B cell (primary cell): ENCODE measurements at regions not wholly inside any gene's neighbourhood (a gene's known extent, or its start where the extent isn't known, plus 50 kb on each side); places are given as distances from the start of the nearest gene placed in this dataset.
"Not testable (repeated sequence)": the region's sequence is repeated elsewhere in the genome, so short reads cannot be mapped to it uniquely, and the experiment has no call there.

Experiments used
- ATAC-seq: fragments of 200-7000 bp; cut with Tn5 transposase; one replicate; pipeline ENCODE4 v1.10.0; 2021; ENCODE audit warnings: low read depth, mild to moderate bottlenecking, moderate number of reproducible peaks, moderate library complexity
- CTCF ChIA-PET: fragments of 350-600 bp; sonication (Branson Sonifier 250); formaldehyde crosslinking; loops from one replicate; lab custom pipeline; 2021; ENCODE audit warnings: antibody characterized with exemption, inconsistent platforms; lab: Charles Lee
- POLR2A ChIA-PET: fragments of 350-600 bp; sonication (Branson Sonifier 250); formaldehyde crosslinking; loops from one replicate; lab custom pipeline; 2021; ENCODE audit warnings: antibody characterized with exemption; lab: Charles Lee
- DNase-seq: peaks from one replicate; pipeline ENCODE4 v3.0.0; 2013
- H2AFZ ChIP-seq: 2 replicates; pipeline ENCODE4 v1.6.1; 2012; ENCODE audit warnings: mild to moderate bottlenecking, low read depth, low read length; ENCODE audit not compliant: insufficient read depth, poor library complexity, severe bottlenecking
- H3K27ac ChIP-seq, 2 donors: 1 replicate in 1 of 2; 2 replicates in 1 of 2; pipeline ENCODE4 v1.5.1; 2012 to 2013; ENCODE audit warnings: low read length in 2 of 2, mild to moderate bottlenecking in 2 of 2, moderate library complexity in 1 of 2
- H3K27me3 ChIP-seq, 4 experiments: fragments of 200-600 bp in 1 of 4; sonication (generic) in 1 of 4; replicated peaks in 1 of 4; 1 replicate in 2 of 4; 2 replicates in 2 of 4; pipeline versions ENCODE4 v1.6.1 to v1.7.0; 2013 to 2016; ENCODE audit warnings: low read length in 3 of 4, mild to moderate bottlenecking in 2 of 4, mixed read lengths in 1 of 4, moderate library complexity in 1 of 4; ENCODE audit not compliant: insufficient read depth in 4 of 4, control insufficient read depth in 3 of 4; ENCODE audit errors: control extremely low read depth in 1 of 4
- H3K36me3 ChIP-seq, 2 experiments: replicated peaks in 1 of 2; 1 replicate in 1 of 2; 2 replicates in 1 of 2; pipeline versions ENCODE4 v1.6.1 to v1.7.1; 2013; ENCODE audit warnings: low read length in 1 of 2; ENCODE audit not compliant: insufficient read depth in 2 of 2, control insufficient read depth in 1 of 2; ENCODE audit errors: control extremely low read depth in 1 of 2, extremely low read depth in 1 of 2
- H3K4me1 ChIP-seq, 2 donors: fragments of 200-600 bp in 1 of 2; sonication (generic) in 1 of 2; 1 replicate in 1 of 2; 2 replicates in 1 of 2; pipeline versions ENCODE4 v1.5.1 to v1.6.1; 2013 to 2017; ENCODE audit warnings: low read length in 2 of 2; ENCODE audit not compliant: control insufficient read depth in 2 of 2, insufficient read depth in 2 of 2
- H3K4me2 ChIP-seq: replicated peaks from 2 replicates; pipeline ENCODE3; 2012; ENCODE audit warnings: mild to moderate bottlenecking, low read depth, low read length; ENCODE audit not compliant: poor library complexity, severe bottlenecking
- H3K4me3 ChIP-seq, 5 experiments: fragments of 200-600 bp in 1 of 5; sonication (generic) in 1 of 5; 1 replicate in 3 of 5; 2 replicates in 2 of 5; pipeline versions ENCODE4 v1.5.1 to v1.7.0; 2011 to 2016; ENCODE audit warnings: low read length in 4 of 5, mild to moderate bottlenecking in 4 of 5, low read depth in 2 of 5, control low read depth in 1 of 5, moderate library complexity in 1 of 5; ENCODE audit not compliant: insufficient read depth in 1 of 5; ENCODE audit errors: control extremely low read depth in 1 of 5, extremely low read depth in 1 of 5
- H3K79me2 ChIP-seq: fragments of 200-600 bp; sonication (generic); one replicate; pipeline ENCODE4 v1.6.0; 2016; ENCODE audit warnings: low read length; ENCODE audit not compliant: control insufficient read depth, insufficient read depth
- H3K9ac ChIP-seq: fragments of 200-600 bp; sonication (generic); 2 replicates; pipeline ENCODE4 v1.6.1; 2017; ENCODE audit warnings: mild to moderate bottlenecking, low read length, moderate library complexity
- H3K9me3 ChIP-seq, 3 donors: one replicate each; pipeline versions ENCODE4 v1.6.1 to v1.7.1; 2013; ENCODE audit warnings: low read length in 2 of 3; ENCODE audit not compliant: control insufficient read depth in 2 of 3, insufficient read depth in 1 of 3; ENCODE audit errors: control extremely low read depth in 1 of 3
- H4K20me1 ChIP-seq: 2 replicates; pipeline ENCODE4 v1.6.0; 2012; ENCODE audit warnings: mild to moderate bottlenecking, low read length; ENCODE audit not compliant: insufficient read depth, control insufficient read depth, poor library complexity, severe bottlenecking
- H3K27ac Mint-ChIP-seq: one replicate; pipeline ENCODE4 v1.8.0; 2021; ENCODE audit warnings: mixed read lengths
- H3K27me3 Mint-ChIP-seq: one replicate; pipeline ENCODE4 v1.8.0; 2021; ENCODE audit warnings: mixed read lengths
- H3K4me1 Mint-ChIP-seq: one replicate; pipeline ENCODE4 v1.8.0; 2021; ENCODE audit warnings: mixed read lengths
- H3K4me3 Mint-ChIP-seq: one replicate; pipeline ENCODE4 v1.8.0; 2021; ENCODE audit warnings: mixed read lengths
- H3K9me3 Mint-ChIP-seq: one replicate; pipeline ENCODE4 v1.8.0; 2022; ENCODE audit warnings: mixed read lengths; ENCODE audit not compliant: insufficient read depth
- WGBS: methylation state at CpG from one replicate; pipeline ENCODE4 v1.1.5; 2013; ENCODE audit warnings: missing lambda C conversion rate; ENCODE audit not compliant: insufficient coverage; 5-methylcytosine and 5-hydroxymethylcytosine counted together
- intact Hi-C: fragments of 100-400 bp; cut with micrococcal nuclease; formaldehyde crosslinking; loops from one replicate; pipeline ENCODE4 v1.10.0; 2022

GRCh38 chr9:42860133-42860532, 676.7 kb downstream of the SPATA31A6 start:
- H3K4me3 Mint-ChIP-seq, H3K9me3 Mint-ChIP-seq, H2AFZ ChIP-seq, H3K4me1 Mint-ChIP-seq, H3K36me3 ChIP-seq, H3K27ac Mint-ChIP-seq, H3K27me3 ChIP-seq, DNase-seq, H3K27me3 Mint-ChIP-seq, H3K9me3 ChIP-seq, H3K4me1 ChIP-seq, POLR2A ChIA-PET, ATAC-seq, H3K9ac ChIP-seq, intact Hi-C loops, H3K79me2 ChIP-seq, H3K4me2 ChIP-seq, CTCF ChIA-PET, H4K20me1 ChIP-seq, H3K4me3 ChIP-seq, H3K27ac ChIP-seq: not testable (repeated sequence)
- 100% methylated on average over 1 of the region's 1 CpG for WGBS

GRCh38 chr9:42862465-42862864, 679.0 kb downstream of the SPATA31A6 start:
- POLR2A ChIA-PET, H4K20me1 ChIP-seq, H2AFZ ChIP-seq, H3K4me1 ChIP-seq, H3K27me3 ChIP-seq, H3K4me3 ChIP-seq, H3K27ac Mint-ChIP-seq, H3K4me3 Mint-ChIP-seq, H3K9me3 Mint-ChIP-seq, H3K9me3 ChIP-seq, intact Hi-C loops, CTCF ChIA-PET, H3K4me2 ChIP-seq, H3K27me3 Mint-ChIP-seq, H3K79me2 ChIP-seq, H3K36me3 ChIP-seq, DNase-seq, H3K9ac ChIP-seq, ATAC-seq, H3K4me1 Mint-ChIP-seq, H3K27ac ChIP-seq: not testable (repeated sequence)
- WGBS = no CpG with 5 or more reads among the region's 1 CpG
